ENCODE measurements at regions not wholly inside any gene's neighbourhood (a gene's known extent, or its start where the extent isn't known, plus 50 kb on each side); places are given as distances from the start of the nearest gene placed in this dataset.

DNA sequence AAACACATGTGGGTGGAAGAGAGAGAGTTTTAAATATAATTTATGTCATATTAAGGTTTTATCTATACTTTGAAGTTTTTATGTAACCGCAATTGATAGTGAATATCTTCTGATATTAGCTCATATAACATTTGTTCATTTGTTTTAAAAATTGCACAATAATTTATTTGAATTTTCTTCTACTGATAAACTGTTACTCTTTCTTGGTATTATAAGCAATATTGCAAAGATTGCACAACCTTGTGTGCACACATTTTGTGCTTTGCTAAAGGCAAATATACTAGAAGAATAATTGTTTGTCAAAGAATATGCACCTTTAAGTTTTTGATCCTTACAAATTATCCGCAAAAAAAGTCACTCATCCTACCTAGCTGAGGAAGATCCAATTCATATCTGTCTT is 275.7 kb downstream of the TLR4 start:
- no peak overlapping the region for H3K4me3 ChIP-seq
- no peaks in the 10 kb centered on the region for H3K27me3 ChIP-seq
- no peaks in the 10 kb centered on the region for H4K20me1 ChIP-seq (ENCODE audit: low read depth)
- H3K9me3 Mint-ChIP-seq: no peaks in the 10 kb centered on the region
- H3K27ac ChIP-seq: no peak overlapping the region
- H3K4me1 ChIP-seq: no peaks in the 10 kb centered on the region
- no peaks in the 10 kb centered on the region for H3K36me3 Mint-ChIP-seq
- H3K79me2 ChIP-seq (ENCODE audit: low read depth): no peaks in the 10 kb centered on the region
- no peak for DNase-seq (ENCODE audit: low spot score)
- H3F3A ChIP-seq (ENCODE audit: low read depth): no peaks in the 10 kb centered on the region
- H3K4me1 Mint-ChIP-seq: no peaks in the 10 kb centered on the region
- no peaks in the 10 kb centered on the region for H3K9me3 ChIP-seq (ENCODE audit: low read depth)
- no peak overlapping the region for H2AFZ ChIP-seq (replicated peaks)
- H3K4me2 ChIP-seq: no peak overlapping the region
- TF ChIP-seq EZH2 (IDR thresholded peaks at IDR 0.05): no peak
- TF ChIP-seq, protein P1, sequence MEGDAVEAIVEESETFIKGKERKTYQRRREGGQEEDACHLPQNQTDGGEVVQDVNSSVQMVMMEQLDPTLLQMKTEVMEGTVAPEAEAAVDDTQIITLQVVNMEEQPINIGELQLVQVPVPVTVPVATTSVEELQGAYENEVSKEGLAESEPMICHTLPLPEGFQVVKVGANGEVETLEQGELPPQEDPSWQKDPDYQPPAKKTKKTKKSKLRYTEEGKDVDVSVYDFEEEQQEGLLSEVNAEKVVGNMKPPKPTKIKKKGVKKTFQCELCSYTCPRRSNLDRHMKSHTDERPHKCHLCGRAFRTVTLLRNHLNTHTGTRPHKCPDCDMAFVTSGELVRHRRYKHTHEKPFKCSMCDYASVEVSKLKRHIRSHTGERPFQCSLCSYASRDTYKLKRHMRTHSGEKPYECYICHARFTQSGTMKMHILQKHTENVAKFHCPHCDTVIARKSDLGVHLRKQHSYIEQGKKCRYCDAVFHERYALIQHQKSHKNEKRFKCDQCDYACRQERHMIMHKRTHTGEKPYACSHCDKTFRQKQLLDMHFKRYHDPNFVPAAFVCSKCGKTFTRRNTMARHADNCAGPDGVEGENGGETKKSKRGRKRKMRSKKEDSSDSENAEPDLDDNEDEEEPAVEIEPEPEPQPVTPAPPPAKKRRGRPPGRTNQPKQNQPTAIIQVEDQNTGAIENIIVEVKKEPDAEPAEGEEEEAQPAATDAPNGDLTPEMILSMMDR (IDR thresholded peaks at IDR 0.05): no peak
- no peak for TF ChIP-seq EZH2phosphoT487 (IDR thresholded peaks at IDR 0.05)
- no peaks in the 10 kb centered on the region for H3K36me3 ChIP-seq
- no peak overlapping the region for H3K9ac ChIP-seq
- H3K27ac Mint-ChIP-seq: no peak overlapping the region
- H3K4me3 Mint-ChIP-seq: no peak overlapping the region
- H3K27me3 Mint-ChIP-seq (ENCODE audit: insufficient read depth, low read depth): no peaks in the 10 kb centered on the region

DNA sequence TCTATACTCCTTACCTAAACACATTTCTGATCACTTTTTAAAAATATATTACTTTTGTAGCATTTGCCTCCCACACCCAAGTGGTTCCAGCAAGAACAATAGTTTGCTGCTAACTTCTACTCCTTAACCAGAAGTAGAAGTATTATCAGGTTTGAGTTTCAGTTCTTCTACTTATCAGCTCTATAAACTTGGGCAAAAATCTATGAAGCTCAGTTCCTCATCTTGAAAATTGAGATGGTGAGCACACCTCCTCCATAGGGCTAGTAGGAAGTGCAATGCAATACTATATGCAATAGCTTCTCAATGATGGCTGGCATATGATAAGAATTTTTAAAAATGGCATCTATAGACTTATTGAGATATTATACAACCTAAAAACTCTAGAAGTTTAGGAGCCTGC is 283.7 kb downstream of the TLR4 start:
- no peaks in the 10 kb centered on the region for H3K9me3 Mint-ChIP-seq
- TF ChIP-seq EZH2phosphoT487 (IDR thresholded peaks at IDR 0.05) (no peak), EZH2 (IDR thresholded peaks at IDR 0.05) (no peak)
- TF ChIP-seq, protein P1 (IDR thresholded peaks at IDR 0.05): no peak
- no peak for DNase-seq (ENCODE audit: low spot score)
- Histone ChIP-seq H3F3A (ENCODE audit: low read depth) (no peaks in the 10 kb centered on the region), H3K9me3 (ENCODE audit: low read depth) (no peaks in the 10 kb centered on the region), H3K27me3 (no peaks in the 10 kb centered on the region), H3K27ac (no peak overlapping the region), H3K4me2 (no peak overlapping the region), H2AFZ (replicated peaks) (no peak overlapping the region), H3K4me1 (no peaks in the 10 kb centered on the region), H3K4me3 (no peak overlapping the region), H3K79me2 (ENCODE audit: low read depth) (no peaks in the 10 kb centered on the region), H3K36me3 (no peaks in the 10 kb centered on the region), H4K20me1 (ENCODE audit: low read depth) (no peaks in the 10 kb centered on the region), H3K9ac (no peak overlapping the region)
- H3K27ac Mint-ChIP-seq: no peak overlapping the region
- H3K4me3 Mint-ChIP-seq: no peak overlapping the region
- H3K27me3 Mint-ChIP-seq (ENCODE audit: insufficient read depth, low read depth): no peaks in the 10 kb centered on the region
- no peaks in the 10 kb centered on the region for H3K36me3 Mint-ChIP-seq
- H3K4me1 Mint-ChIP-seq: no peaks in the 10 kb centered on the region

DNA sequence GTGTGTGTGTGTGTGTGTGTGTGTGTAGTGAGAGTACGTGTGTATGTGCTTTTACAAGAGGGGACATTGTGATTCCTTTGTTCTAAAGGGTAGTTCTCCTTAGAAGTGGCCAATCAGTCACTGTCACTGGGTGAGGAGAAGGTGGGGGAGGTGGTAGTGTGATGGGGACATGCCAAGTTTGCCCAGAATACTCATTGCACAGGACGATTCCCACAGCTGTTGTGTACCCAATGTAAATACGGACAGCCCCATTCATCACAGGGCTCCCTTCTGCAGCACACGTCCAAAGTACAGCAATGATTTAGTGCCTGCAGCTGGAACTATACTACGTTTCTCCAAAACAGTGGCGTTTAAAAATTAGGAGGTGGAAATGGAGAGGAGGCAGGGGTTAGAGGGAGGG is 287.8 kb downstream of the TLR4 start:
- Mint-ChIP-seq H3K9me3 (no peaks in the 10 kb centered on the region), H3K27ac (no peak overlapping the region), H3K36me3 (no peaks in the 10 kb centered on the region), H3K27me3 (ENCODE audit: insufficient read depth, low read depth) (no peaks in the 10 kb centered on the region), H3K4me3 (no peak overlapping the region), H3K4me1 (no peaks in the 10 kb centered on the region)
- Histone ChIP-seq H4K20me1 (ENCODE audit: low read depth) (no peaks in the 10 kb centered on the region), H3K4me1 (no peaks in the 10 kb centered on the region), H3K9ac (no peak overlapping the region), H3K9me3 (ENCODE audit: low read depth) (no peaks in the 10 kb centered on the region), H3K36me3 (no peaks in the 10 kb centered on the region), H3F3A (ENCODE audit: low read depth) (no peaks in the 10 kb centered on the region), H2AFZ (replicated peaks) (no peak overlapping the region), H3K27ac (no peak overlapping the region), H3K79me2 (ENCODE audit: low read depth) (no peaks in the 10 kb centered on the region), H3K4me2 (no peak overlapping the region), H3K4me3 (no peak overlapping the region), H3K27me3 (no peaks in the 10 kb centered on the region)
- DNase-seq (ENCODE audit: low spot score): no peak
- TF ChIP-seq EZH2phosphoT487 (IDR thresholded peaks at IDR 0.05) (no peak), EZH2 (IDR thresholded peaks at IDR 0.05) (no peak)
- TF ChIP-seq, protein P1 (IDR thresholded peaks at IDR 0.05): no peak

DNA sequence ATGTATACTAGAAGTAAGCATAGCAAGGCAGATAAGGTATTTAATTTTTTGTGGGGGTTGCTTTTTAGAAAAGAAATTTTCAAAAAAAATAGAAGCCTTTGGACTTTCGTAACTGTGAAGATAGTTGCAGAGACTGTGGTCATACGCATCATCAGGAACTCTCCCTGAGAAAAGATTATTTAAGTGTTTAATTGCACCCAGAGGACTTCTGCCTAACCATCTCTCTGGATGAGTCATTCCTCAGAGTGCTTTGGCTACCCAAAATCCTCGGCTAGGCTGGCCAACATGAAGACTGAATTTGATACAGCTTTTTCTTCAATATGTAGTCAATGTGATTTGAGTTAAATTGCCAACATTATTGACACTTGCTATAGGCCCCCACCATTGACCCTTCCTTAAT is 296.4 kb downstream of the TLR4 start:
- no peaks in the 10 kb centered on the region for H3K4me1 ChIP-seq
- peaks cover 2% of the 10 kb centered on the region for H3K27me3 Mint-ChIP-seq (ENCODE audit: insufficient read depth, low read depth)
- H4K20me1 ChIP-seq (ENCODE audit: low read depth): no peaks in the 10 kb centered on the region
- no peaks in the 10 kb centered on the region for H3K9me3 ChIP-seq (ENCODE audit: low read depth)
- no peaks in the 10 kb centered on the region for H3K4me1 Mint-ChIP-seq
- no peaks in the 10 kb centered on the region for H3K36me3 Mint-ChIP-seq
- H3K4me3 ChIP-seq: no peak overlapping the region
- no peak overlapping the region for H3K27ac Mint-ChIP-seq
- no peaks in the 10 kb centered on the region for H3F3A ChIP-seq (ENCODE audit: low read depth)
- TF ChIP-seq EZH2 (IDR thresholded peaks at IDR 0.05) (no peak), EZH2phosphoT487 (IDR thresholded peaks at IDR 0.05) (no peak)
- TF ChIP-seq, protein P1 (IDR thresholded peaks at IDR 0.05): no peak
- no peak overlapping the region for H3K4me2 ChIP-seq
- H3K79me2 ChIP-seq (ENCODE audit: low read depth): no peaks in the 10 kb centered on the region
- H3K9me3 Mint-ChIP-seq: no peaks in the 10 kb centered on the region
- no peak overlapping the region for H3K4me3 Mint-ChIP-seq
- H3K9ac ChIP-seq: no peak overlapping the region
- no peaks in the 10 kb centered on the region for H3K36me3 ChIP-seq
- no peaks in the 10 kb centered on the region for H3K27me3 ChIP-seq
- H3K27ac ChIP-seq: no peak overlapping the region
- no peak for DNase-seq (ENCODE audit: low spot score)
- no peak overlapping the region for H2AFZ ChIP-seq (replicated peaks)
